Ectodermal cell (in vitro differentiated cells): ENCODE measurements at regions not wholly inside any gene's neighbourhood (a gene's known extent, or its start where the extent isn't known, plus 50 kb on each side); places are given as distances from the start of the nearest gene placed in this dataset.
"Not testable (repeated sequence)": the region's sequence is repeated elsewhere in the genome, so short reads cannot be mapped to it uniquely, and the experiment has no call there.

ENCODE experiments used
- H3K27ac ChIP-seq: 2 replicates; pipeline ENCODE4 v1.7.0; 2013; ENCODE audit warnings: mild to moderate bottlenecking, low read depth, low read length; ENCODE audit not compliant: insufficient read depth, poor library complexity, severe bottlenecking
- H3K27me3 ChIP-seq: 2 replicates; pipeline ENCODE4 v1.7.0; 2013; ENCODE audit warnings: mild to moderate bottlenecking, low read length; ENCODE audit not compliant: insufficient read depth, control insufficient read depth, poor library complexity, severe bottlenecking
- H3K36me3 ChIP-seq: one replicate; pipeline ENCODE4 v1.7.0; 2013; ENCODE audit warnings: low read length; ENCODE audit not compliant: control insufficient read depth, insufficient read depth
- H3K4me1 ChIP-seq: one replicate; pipeline ENCODE4 v1.7.0; 2013; ENCODE audit warnings: low read length; ENCODE audit not compliant: control insufficient read depth, insufficient read depth
- H3K4me3 ChIP-seq: 2 replicates; pipeline ENCODE4 v1.7.0; 2013; ENCODE audit warnings: low read depth, low read length, control low read depth; ENCODE audit not compliant: insufficient read depth
- H3K9me3 ChIP-seq: 2 replicates; pipeline ENCODE4 v1.7.0; 2013; ENCODE audit warnings: mild to moderate bottlenecking, low read length, moderate library complexity; ENCODE audit not compliant: control insufficient read depth
- WGBS, 2 experiments: methylation state at CpG; one replicate each; pipeline ENCODE4 v1.1.7; 2013; ENCODE audit warnings: missing lambda C conversion rate in 2 of 2; 5-methylcytosine and 5-hydroxymethylcytosine counted together

DNA sequence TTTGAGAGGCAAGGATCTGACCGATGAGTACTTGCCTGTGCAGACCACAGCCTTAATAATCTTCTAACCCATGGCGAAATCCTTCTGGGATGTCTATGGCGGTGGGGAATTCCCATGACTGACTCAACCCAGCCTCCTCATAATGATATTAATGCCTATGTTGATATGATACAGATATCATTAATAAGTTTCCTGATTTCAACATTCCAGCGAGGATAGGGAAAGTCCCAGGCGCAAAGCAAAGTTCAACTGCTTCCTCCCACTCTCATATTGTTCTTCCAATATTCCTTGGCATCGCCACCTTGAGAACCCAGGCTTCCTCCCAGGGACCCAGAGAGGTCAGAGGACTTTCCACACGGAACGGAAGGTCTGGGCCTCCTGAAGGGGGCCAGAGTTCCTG lies 110.3 kb upstream of the TMEM45B start:
- no peaks in the 10 kb centered on the region for H3K27me3 ChIP-seq
- H3K9me3 ChIP-seq, result no peaks in the 10 kb centered on the region
- H3K4me3 ChIP-seq, result no peak overlapping the region
- H3K4me1 ChIP-seq, result no peaks in the 10 kb centered on the region
- no peak overlapping the region for H3K27ac ChIP-seq
- no peaks in the 10 kb centered on the region for H3K36me3 ChIP-seq
- 91 to 92% methylated on average over 7 of the region's 8 CpGs for WGBS, 2 experiments

DNA sequence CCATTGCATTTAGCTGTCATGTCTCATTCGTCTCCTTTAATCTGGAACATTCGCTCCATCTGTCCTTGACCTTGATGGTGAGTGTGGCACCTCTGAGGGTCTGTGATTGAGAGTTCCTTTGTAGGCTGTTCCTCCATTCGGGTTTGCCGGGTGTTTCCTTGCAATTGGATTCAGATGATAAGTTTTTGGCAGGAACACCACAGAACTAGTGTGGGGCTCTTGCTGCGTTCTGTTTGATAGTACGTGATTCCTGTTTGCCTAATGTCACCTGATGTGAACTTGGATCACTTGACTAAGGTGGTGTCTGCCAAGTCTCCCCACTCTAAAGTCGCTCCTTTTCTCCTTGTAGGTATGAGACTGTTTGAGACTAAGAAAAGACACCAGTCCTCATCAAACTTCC lies 109.7 kb upstream of the TMEM45B start:
- H3K27ac ChIP-seq, result no peak overlapping the region
- 93 to 95% methylated on average over 7 of the region's 7 CpGs for WGBS, 2 experiments
- no peaks in the 10 kb centered on the region for H3K4me1 ChIP-seq
- H3K9me3 ChIP-seq, result no peaks in the 10 kb centered on the region
- no peaks in the 10 kb centered on the region for H3K36me3 ChIP-seq
- no peak overlapping the region for H3K4me3 ChIP-seq
- no peaks in the 10 kb centered on the region for H3K27me3 ChIP-seq

DNA sequence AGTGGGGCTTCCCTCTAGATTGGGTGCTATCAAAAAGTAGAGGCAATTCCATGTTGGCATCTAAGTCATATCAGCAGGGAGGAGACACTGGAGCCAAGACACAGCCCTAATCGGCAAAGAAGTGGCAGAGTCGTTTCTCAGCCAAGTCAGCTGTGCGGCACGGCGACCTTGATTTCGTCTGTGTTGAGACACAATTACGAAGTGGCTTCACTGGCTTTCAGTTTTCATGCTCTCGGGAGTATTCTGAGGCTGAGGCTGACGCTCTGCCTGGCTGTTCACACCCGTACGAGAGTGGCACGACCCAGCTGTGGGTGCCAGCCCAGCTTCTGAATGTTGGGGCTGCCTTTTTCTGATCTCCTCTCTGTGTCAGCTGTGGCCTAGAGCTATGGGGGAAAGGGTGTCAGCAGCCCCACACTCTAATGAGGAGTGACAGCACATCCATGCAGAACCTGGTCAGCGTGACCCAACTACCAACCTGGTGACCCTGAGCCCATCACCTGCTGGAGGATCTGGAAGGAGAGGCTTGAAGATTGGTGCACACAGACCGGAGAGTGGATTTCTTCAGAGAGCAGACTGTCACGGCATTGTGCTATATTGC lies 105.7 kb upstream of the TMEM45B start:
- no peak overlapping the region for H3K4me3 ChIP-seq
- no peak overlapping the region for H3K27ac ChIP-seq
- H3K36me3 ChIP-seq, result no peaks in the 10 kb centered on the region
- H3K9me3 ChIP-seq, result no peaks in the 10 kb centered on the region
- 93 to 94% methylated on average over 15 of the region's 15 CpGs for WGBS, 2 experiments
- no peaks in the 10 kb centered on the region for H3K27me3 ChIP-seq
- no peaks in the 10 kb centered on the region for H3K4me1 ChIP-seq

DNA sequence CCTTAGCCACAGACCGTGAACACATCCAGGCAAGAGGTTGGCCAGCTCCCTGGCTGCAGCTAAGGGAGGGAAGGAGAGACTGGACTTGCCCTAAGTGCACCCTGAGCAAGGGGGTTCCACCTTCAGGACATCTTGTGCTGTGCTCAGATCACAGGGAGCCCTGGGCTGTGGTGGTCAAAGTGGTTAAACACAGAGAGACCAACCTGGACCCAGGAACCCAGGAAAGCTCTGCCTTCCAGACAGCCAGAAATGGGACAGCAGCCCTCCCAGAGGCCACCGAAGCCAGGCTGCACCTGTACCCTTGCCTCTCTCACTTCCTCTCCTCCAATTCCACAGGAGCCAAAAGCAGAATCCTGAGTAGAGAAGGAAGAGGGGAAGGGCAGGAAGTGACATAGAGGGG lies 105.2 kb upstream of the TMEM45B start:
- H3K4me3 ChIP-seq, result no peak overlapping the region
- H3K27me3 ChIP-seq, result no peaks in the 10 kb centered on the region
- H3K36me3 ChIP-seq, result no peaks in the 10 kb centered on the region
- no peak overlapping the region for H3K27ac ChIP-seq
- no peaks in the 10 kb centered on the region for H3K9me3 ChIP-seq
- WGBS, 2 experiments, result 83 to 84% methylated on average over 2 of the region's 2 CpGs
- no peaks in the 10 kb centered on the region for H3K4me1 ChIP-seq

DNA sequence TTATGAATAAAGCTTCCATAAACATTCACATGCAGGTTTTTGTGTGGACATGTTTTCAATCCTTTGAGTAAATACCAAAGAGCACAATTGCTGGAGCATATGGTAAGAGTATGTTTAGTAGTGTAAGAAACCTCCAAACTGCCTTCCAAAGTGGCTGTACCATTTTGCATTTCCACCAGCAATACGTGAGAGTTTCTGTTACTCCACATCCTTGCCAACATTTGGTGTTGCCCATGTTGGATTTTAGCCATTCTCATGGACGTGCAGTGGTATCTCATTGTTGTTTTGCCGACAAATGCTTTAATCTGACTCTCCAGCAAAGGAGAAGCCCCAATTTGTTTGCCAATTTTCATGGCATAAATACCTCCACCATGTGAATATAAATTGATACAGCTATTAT lies 103.9 kb upstream of the TMEM45B start:
- no peaks in the 10 kb centered on the region for H3K4me1 ChIP-seq
- 84 to 94% methylated on average over 3 of the region's 3 CpGs for WGBS, 2 experiments
- H3K27me3 ChIP-seq, result no peaks in the 10 kb centered on the region
- no peak overlapping the region for H3K4me3 ChIP-seq
- H3K27ac ChIP-seq, result no peak overlapping the region
- H3K36me3 ChIP-seq, result no peaks in the 10 kb centered on the region
- no peaks in the 10 kb centered on the region for H3K9me3 ChIP-seq

DNA sequence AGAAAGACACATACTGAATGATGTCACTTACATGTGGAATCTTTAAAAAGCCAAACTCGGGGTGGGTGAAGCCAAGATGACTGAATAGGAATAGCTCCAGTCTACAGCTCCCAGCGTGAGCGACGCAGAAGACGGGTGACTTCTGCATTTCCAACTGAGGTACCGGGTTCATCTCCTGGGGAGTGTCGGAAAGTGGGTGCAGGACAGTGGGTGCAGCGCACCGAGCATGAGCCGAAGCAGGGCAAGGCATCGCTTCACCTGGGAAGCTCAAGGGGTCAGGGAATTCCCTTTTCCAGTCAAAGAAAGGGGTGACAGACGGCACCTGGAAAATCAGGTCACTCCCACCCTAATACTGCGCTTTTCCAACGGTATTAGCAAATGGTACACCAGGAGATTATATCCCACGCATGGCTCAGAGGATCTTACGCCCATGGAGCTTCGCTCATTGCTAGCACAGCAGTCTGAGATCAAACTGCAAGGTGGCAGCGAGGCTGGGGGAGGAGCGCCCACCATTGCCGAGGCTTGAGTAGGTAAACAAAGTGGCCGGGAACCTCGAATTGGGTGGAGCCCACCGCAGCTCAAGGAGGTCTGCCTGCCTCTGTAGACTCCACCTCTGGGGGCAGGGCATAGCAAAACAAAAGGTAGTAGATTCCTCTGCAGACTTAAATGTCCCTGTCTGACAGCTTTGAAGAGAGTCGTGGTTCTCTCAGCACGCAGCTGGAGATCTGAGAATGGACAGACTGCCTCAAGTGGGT lies 103.0 kb upstream of the TMEM45B start:
- not testable (repeated sequence) for H3K9me3 ChIP-seq, H3K4me1 ChIP-seq, H3K36me3 ChIP-seq, H3K27me3 ChIP-seq, H3K4me3 ChIP-seq, H3K27ac ChIP-seq
- 91 to 92% methylated on average over 25 of the region's 25 CpGs for WGBS, 2 experiments

DNA sequence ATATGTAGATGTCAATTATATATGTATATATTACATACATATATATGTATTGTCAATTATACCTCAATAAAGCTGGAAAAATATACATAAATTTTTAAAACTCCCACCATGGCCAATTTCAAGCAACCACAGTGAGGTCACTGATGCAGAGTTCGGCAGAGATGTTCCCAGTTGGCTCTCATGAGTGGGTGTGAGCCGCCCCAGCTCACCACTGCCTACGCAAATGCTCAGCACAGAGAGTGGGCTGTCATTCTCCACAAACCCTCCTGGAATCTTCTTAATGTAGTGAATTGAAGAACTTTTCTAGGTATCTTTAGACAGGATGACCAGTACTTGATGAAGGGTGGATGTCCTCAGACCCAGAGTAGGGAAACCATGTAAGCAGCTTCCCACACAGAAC lies 96.6 kb upstream of the TMEM45B start:
- peaks cover 6% of the 10 kb centered on the region for H3K4me1 ChIP-seq
- H3K4me3 ChIP-seq, result no peak overlapping the region
- WGBS, 2 experiments, result 81 to 90% methylated on average over 3 of the region's 3 CpGs
- H3K27ac ChIP-seq, result no peak overlapping the region
- H3K27me3 ChIP-seq, result no peaks in the 10 kb centered on the region
- H3K36me3 ChIP-seq, result no peaks in the 10 kb centered on the region
- H3K9me3 ChIP-seq, result no peaks in the 10 kb centered on the region

DNA sequence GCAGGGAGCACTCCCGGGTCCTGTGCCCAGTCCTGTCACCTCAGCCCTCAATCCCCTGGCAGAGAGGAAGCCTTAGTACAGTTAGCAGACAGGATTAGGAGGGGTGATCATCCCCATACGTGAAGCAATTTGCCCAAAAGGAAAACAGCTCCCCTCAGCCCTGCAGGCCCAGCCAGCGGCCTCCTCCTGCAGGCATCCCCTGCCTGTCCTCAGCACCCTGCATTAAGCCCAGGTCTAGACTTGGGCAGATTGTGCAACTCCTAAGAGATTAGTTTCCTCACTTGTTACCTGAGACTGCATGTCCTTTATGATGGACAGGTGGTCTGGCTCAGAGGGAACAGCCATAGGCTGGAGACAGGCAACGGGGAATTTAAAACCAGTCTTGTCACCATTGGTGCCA lies 95.5 kb upstream of the TMEM45B start:
- Histone ChIP-seq H3K36me3 (no peaks in the 10 kb centered on the region), H3K9me3 (no peaks in the 10 kb centered on the region), H3K4me3 (no peak overlapping the region), H3K27me3 (no peaks in the 10 kb centered on the region), H3K4me1 (peaks cover 6% of the 10 kb centered on the region), H3K27ac (no peak overlapping the region)
- WGBS, 2 experiments, result 83 to 90% methylated on average over 4 of the region's 4 CpGs

DNA sequence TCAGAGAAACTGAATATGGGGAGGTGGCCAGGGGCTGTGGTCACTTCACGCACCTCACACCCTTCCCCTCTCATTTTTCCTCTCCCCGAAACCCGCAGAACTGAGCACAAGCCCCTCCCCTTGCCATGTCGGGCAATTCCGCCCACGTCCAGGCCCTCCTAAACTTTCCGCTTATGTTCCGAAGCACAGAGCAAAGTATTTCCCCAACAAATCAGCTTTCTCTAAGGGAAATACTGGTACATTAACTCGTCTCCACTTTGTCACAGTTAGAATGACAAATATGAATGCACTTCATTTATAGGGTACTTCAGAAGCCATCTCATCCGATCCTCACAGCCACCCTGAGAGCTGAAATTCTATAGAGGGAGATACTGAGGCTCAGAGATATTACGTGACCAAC lies 94.7 kb upstream of the TMEM45B start:
- H3K27me3 ChIP-seq, result no peaks in the 10 kb centered on the region
- no peaks in the 10 kb centered on the region for H3K9me3 ChIP-seq
- peaks cover 6% of the 10 kb centered on the region for H3K4me1 ChIP-seq
- 90 to 94% methylated on average over 11 of the region's 11 CpGs for WGBS, 2 experiments
- H3K27ac ChIP-seq, result no peak overlapping the region
- no peaks in the 10 kb centered on the region for H3K36me3 ChIP-seq
- no peak overlapping the region for H3K4me3 ChIP-seq

DNA sequence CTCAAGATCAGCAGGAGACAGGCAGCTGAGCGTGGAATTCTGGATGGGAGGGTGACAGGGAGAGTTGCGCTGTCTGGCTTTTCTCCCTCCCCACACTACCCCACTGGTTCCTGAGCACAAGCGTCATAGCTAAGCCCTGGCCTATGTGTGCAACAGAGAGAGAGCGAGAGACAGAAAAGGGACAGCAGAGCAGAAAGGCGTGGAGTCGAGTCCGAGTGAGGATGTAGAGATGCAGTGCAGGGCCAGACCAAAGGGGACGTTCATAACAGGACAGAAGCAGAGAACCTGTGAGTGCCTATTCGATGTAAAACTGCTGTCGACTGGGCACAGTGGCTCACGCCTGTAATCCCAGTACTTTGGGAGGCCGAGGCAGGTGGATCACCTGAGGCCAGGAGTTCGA lies 94.0 kb upstream of the TMEM45B start:
- WGBS, 2 experiments, result 77 to 81% methylated on average over 13 of the region's 13 CpGs
- Histone ChIP-seq H3K4me1 (peaks cover 6% of the 10 kb centered on the region), H3K27ac (no peak overlapping the region), H3K4me3 (no peak overlapping the region), H3K36me3 (no peaks in the 10 kb centered on the region), H3K27me3 (no peaks in the 10 kb centered on the region), H3K9me3 (no peaks in the 10 kb centered on the region)
